ENCODE measurements at regions not wholly inside any gene's neighbourhood (a gene's known extent, or its start where the extent isn't known, plus 50 kb on each side); places are given as distances from the start of the nearest gene placed in this dataset.

GRCh38 chr10:29722777-29723176, 88.0 kb upstream of the SVIL start (continued):
- TF ChIP-seq SMC3 (IDR thresholded peaks at IDR 0.05; ENCODE audit: borderline replicate concordance, low read length) (no peak), RUNX3 (IDR thresholded peaks at IDR 0.05; ENCODE audit: low read length) (no peak), NBN (IDR thresholded peaks at IDR 0.05) (no peak), NRF1 (conservative IDR thresholded peaks at IDR 0.05; ENCODE audit: low read depth, low read length) (no peak), POLR2AphosphoS2 (IDR thresholded peaks at IDR 0.05; ENCODE audit: low read depth, low read length) (no peak), GABPA (IDR thresholded peaks at IDR 0.05; ENCODE audit: low read depth) (no peak), ZNF274 (IDR thresholded peaks at IDR 0.05; ENCODE audit: insufficient read depth, insufficient read length) (no peak), IRF5 (IDR thresholded peaks at IDR 0.05; ENCODE audit: borderline replicate concordance) (no peak), ZNF207 (IDR thresholded peaks at IDR 0.05; ENCODE audit: borderline replicate concordance) (no peak)
- TF ChIP-seq, protein P1, sequence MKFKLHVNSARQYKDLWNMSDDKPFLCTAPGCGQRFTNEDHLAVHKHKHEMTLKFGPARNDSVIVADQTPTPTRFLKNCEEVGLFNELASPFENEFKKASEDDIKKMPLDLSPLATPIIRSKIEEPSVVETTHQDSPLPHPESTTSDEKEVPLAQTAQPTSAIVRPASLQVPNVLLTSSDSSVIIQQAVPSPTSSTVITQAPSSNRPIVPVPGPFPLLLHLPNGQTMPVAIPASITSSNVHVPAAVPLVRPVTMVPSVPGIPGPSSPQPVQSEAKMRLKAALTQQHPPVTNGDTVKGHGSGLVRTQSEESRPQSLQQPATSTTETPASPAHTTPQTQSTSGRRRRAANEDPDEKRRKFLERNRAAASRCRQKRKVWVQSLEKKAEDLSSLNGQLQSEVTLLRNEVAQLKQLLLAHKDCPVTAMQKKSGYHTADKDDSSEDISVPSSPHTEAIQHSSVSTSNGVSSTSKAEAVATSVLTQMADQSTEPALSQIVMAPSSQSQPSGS (IDR thresholded peaks at IDR 0.05; ENCODE audit: low read length): no peak

DNA sequence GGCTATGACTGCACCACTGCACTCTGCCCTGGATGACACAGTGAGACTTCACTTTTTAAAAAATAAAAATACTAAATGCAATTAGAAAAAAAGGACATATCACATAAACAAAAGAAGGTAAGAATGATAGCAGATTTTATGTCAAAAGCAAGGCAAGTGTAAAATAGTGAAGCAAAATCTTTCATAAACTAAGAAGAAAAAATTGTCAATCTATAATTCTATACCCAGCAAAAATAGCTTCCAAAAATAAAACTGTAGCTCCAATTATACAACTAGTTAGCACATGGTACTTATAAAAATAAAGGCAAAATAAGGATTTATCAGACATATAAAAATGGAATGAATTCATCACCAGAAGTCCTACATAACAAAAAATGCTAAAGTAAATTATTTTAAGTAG, 85.4 kb upstream of the SVIL start:
- BruUV-seq (replicated peaks): no TSS peak
- DNase-seq (ENCODE audit: low read depth, low spot score): no peak
- FAIRE-seq: no peak
- Histone ChIP-seq H3K9ac (ENCODE audit: control insufficient read depth, insufficient read depth, low read length) (no peak overlapping the region), H3K9me3 (replicated peaks; ENCODE audit: control insufficient read depth, insufficient read depth, low read length) (no peaks in the 10 kb centered on the region; the same call in 2 of the 3 replicates), H4K20me1 (ENCODE audit: control insufficient read depth, insufficient read depth) (no peaks in the 10 kb centered on the region), H3K27me3 (replicated peaks in 1 of 2; ENCODE audit: control insufficient read depth in 2 of 2, insufficient read depth in 2 of 2, low read length in 1 of 2) (no peaks in the 10 kb centered on the region), H2AFZ (ENCODE audit: control insufficient read depth, low read depth, low read length) (no peak overlapping the region), H3K27ac (ENCODE audit: control insufficient read depth, insufficient read depth) (no peak overlapping the region), H3K36me3 (ENCODE audit: control insufficient read depth in 2 of 2, insufficient read depth in 2 of 2, low read length in 1 of 2) (no peaks in the 10 kb centered on the region), H3K4me3 (no peak overlapping the region), H3K4me2 (ENCODE audit: control insufficient read depth, insufficient read depth) (no peak overlapping the region), H3K79me2 (ENCODE audit: control insufficient read depth, insufficient read depth, low read length) (no peaks in the 10 kb centered on the region), H3K4me1 (ENCODE audit: control insufficient read depth, insufficient read depth, low read length) (no peaks in the 10 kb centered on the region)
- ChIA-PET SMC1A (ENCODE audit: uncharacterized antibody, unreplicated experiment) (interaction anchor here (0.6 to 1.6 kb wide), 3 partner anchors 20 to 28 kb away, joined by 3 to 5 read pairs (median 4); no protein-coding TSS in a partner anchor), POLR2A (interaction anchor here (0.7 kb wide), 1 partner anchor 18 kb away, joined by 3 read pairs; no protein-coding TSS in a partner anchor), CTCF (interaction anchor here (1.1 to 1.5 kb wide), 3 partner anchors 9 to 186 kb away, joined by 3 to 7 read pairs (median 4); no protein-coding TSS in a partner anchor), RAD21 (ENCODE audit: unreplicated experiment) (interaction anchor here (0.7 kb wide), 1 partner anchor 61 kb away, joined by 3 read pairs; no protein-coding TSS in a partner anchor)
- in situ Hi-C loops (cut with MboI) (no loop called here), intact Hi-C loops (cut with micrococcal nuclease; ENCODE audit: unreplicated experiment) (no loop called here)
- ATAC-seq: no peak
- no peak for TF ChIP-seq ZNF384 (IDR thresholded peaks at IDR 0.05; ENCODE audit: borderline replicate concordance, low read depth, low read length)
- TF ChIP-seq SIX5 (IDR thresholded peaks at IDR 0.05; ENCODE audit: low read depth, low read length, severe bottlenecking): no peak
- no peak for TF ChIP-seq NKRF (conservative IDR thresholded peaks at IDR 0.05)
- TF ChIP-seq YY1 (IDR thresholded peaks at IDR 0.05; ENCODE audit: low read depth, low read length): no peak
- TF ChIP-seq MYC (IDR thresholded peaks at IDR 0.05; ENCODE audit: insufficient read depth, insufficient read length, insufficient replicate concordance, low read length, severe bottlenecking): no peak
- no peak for TF ChIP-seq NRF1 (conservative IDR thresholded peaks at IDR 0.05; ENCODE audit: low read depth, low read length)
- TF ChIP-seq ETV6 (conservative IDR thresholded peaks at IDR 0.05 in 1 of 2, IDR thresholded peaks at IDR 0.05 in 1 of 2; ENCODE audit: borderline replicate concordance in 1 of 2, low read depth in 1 of 2): no peak
- no peak for TF ChIP-seq KDM1A (IDR thresholded peaks at IDR 0.05; ENCODE audit: borderline replicate concordance)
- TF ChIP-seq PAX5 (IDR thresholded peaks at IDR 0.05; ENCODE audit: borderline replicate concordance, low read depth, low read length): no peak
- no peak for TF ChIP-seq IRF3 (IDR thresholded peaks at IDR 0.05)
